PC-9 (cell line): ENCODE measurements at regions not wholly inside any gene's neighbourhood (a gene's known extent, or its start where the extent isn't known, plus 50 kb on each side); places are given as distances from the start of the nearest gene placed in this dataset.

Experiments used
- BruUV-seq: library from RNA; stranded (reverse); fragments of 400-500 nt; replicated peaks from 2 replicates; lab custom pipeline; 2021; lab: Mats Ljungman, UMichigan
- CTCF ChIA-PET: fragments of 300-600 bp; sonication (Branson Sonifier 250); formaldehyde crosslinking; loops from one replicate; lab custom pipeline; 2022; ENCODE audit warnings: antibody characterized with exemption; lab: Charles Lee
- POLR2A ChIA-PET: fragments of 300-600 bp; sonication (Branson Sonifier 250); formaldehyde crosslinking; loops from one replicate; lab custom pipeline; 2022; ENCODE audit warnings: antibody characterized with exemption; ENCODE audit not compliant: unreplicated experiment; lab: Charles Lee
- DNase-seq, 2 experiments: peaks; one replicate each; pipeline versions ENCODE4 v3.0.0 to v3.0.0-alpha.2; 2015 to 2022; ENCODE audit warnings: mixed read lengths in 1 of 2
- H2AFZ ChIP-seq: fragments of 200-600 bp; sonication (generic); 2 replicates; pipeline ENCODE4 v1.8.1; 2017; ENCODE audit warnings: antibody characterized with exemption
- H3F3A ChIP-seq: fragments of 200-600 bp; sonication (generic); 2 replicates; pipeline ENCODE4 v1.8.1; 2017; ENCODE audit warnings: antibody characterized with exemption, mild to moderate bottlenecking, low read depth; ENCODE audit not compliant: insufficient read depth
- H3K27ac ChIP-seq: fragments of 200-600 bp; sonication (generic); 2 replicates; pipeline ENCODE4 v1.6.1; 2016; ENCODE audit warnings: mixed run types
- H3K27me3 ChIP-seq: fragments of 200-600 bp; sonication (generic); 2 replicates; pipeline ENCODE4 v1.6.1; 2016; ENCODE audit warnings: low read depth, mixed run types; ENCODE audit not compliant: insufficient read depth
- H3K36me3 ChIP-seq: fragments of 200-600 bp; sonication (generic); 2 replicates; pipeline ENCODE4 v1.6.1; 2016; ENCODE audit warnings: low read depth, mixed run types
- H3K4me1 ChIP-seq: fragments of 200-600 bp; sonication (generic); replicated peaks from 2 replicates; pipeline ENCODE4 v1.6.1; 2016; ENCODE audit warnings: mixed run types; ENCODE audit not compliant: insufficient read depth
- H3K4me2 ChIP-seq: fragments of 200-600 bp; sonication (generic); 2 replicates; pipeline ENCODE4 v1.6.1; 2017; ENCODE audit warnings: mixed run types
- H3K4me3 ChIP-seq: fragments of 200-600 bp; sonication (generic); 2 replicates; pipeline ENCODE4 v1.6.1; 2016; ENCODE audit warnings: mixed run types
- H3K79me2 ChIP-seq: fragments of 200-600 bp; sonication (generic); 2 replicates; pipeline ENCODE4 v1.6.1; 2017; ENCODE audit warnings: low read depth, mixed run types
- H3K9me2 ChIP-seq: fragments of 200-600 bp; sonication (generic); 2 replicates; pipeline ENCODE4 v1.8.1; 2017; ENCODE audit warnings: mild to moderate bottlenecking; ENCODE audit not compliant: insufficient read depth
- H3K9me3 ChIP-seq: fragments of 200-600 bp; sonication (generic); 2 replicates; pipeline ENCODE4 v1.8.1; 2016; ENCODE audit warnings: low read depth; ENCODE audit not compliant: insufficient read depth
- H4K20me1 ChIP-seq: fragments of 200-600 bp; sonication (generic); 2 replicates; pipeline ENCODE4 v1.8.1; 2017; ENCODE audit not compliant: insufficient read depth
- EZH2 ChIP-seq: fragments of 200-600 bp; sonication (generic); IDR thresholded peaks from 2 replicates; pipeline ENCODE4 v1.8.0; 2017; ENCODE audit warnings: antibody characterized with exemption, low read depth
- intact Hi-C: fragments of 100-400 bp; cut with micrococcal nuclease; formaldehyde crosslinking; loops from one replicate; pipeline ENCODE4 v1.10.0; 2022; ENCODE audit not compliant: unreplicated experiment
- TF ChIP-seq, protein P1 (sequence below): fragments of 200-600 bp; sonication (generic); conservative IDR thresholded peaks from 2 replicates; pipeline ENCODE4 v1.6.1; 2017; ENCODE audit warnings: mixed run types, antibody characterized with exemption, mild to moderate bottlenecking, moderate library complexity

- Histone ChIP-seq H3K79me2 (no peaks in the 10 kb centered on the region), H3K27me3 (no peaks in the 10 kb centered on the region), H3K4me1 (no peaks in the 10 kb centered on the region), H3K9me3 (no peaks in the 10 kb centered on the region), H3K27ac (no peak overlapping the region), H2AFZ (no peak overlapping the region), H3K4me2 (no peak overlapping the region), H3K4me3 (no peak overlapping the region), H3K36me3 (no peaks in the 10 kb centered on the region), H3K9me2 (no peaks in the 10 kb centered on the region), H4K20me1 (no peaks in the 10 kb centered on the region), H3F3A (no peaks in the 10 kb centered on the region)
- no peak for DNase-seq
- TF ChIP-seq EZH2: no peak
- TF ChIP-seq, protein P1, sequence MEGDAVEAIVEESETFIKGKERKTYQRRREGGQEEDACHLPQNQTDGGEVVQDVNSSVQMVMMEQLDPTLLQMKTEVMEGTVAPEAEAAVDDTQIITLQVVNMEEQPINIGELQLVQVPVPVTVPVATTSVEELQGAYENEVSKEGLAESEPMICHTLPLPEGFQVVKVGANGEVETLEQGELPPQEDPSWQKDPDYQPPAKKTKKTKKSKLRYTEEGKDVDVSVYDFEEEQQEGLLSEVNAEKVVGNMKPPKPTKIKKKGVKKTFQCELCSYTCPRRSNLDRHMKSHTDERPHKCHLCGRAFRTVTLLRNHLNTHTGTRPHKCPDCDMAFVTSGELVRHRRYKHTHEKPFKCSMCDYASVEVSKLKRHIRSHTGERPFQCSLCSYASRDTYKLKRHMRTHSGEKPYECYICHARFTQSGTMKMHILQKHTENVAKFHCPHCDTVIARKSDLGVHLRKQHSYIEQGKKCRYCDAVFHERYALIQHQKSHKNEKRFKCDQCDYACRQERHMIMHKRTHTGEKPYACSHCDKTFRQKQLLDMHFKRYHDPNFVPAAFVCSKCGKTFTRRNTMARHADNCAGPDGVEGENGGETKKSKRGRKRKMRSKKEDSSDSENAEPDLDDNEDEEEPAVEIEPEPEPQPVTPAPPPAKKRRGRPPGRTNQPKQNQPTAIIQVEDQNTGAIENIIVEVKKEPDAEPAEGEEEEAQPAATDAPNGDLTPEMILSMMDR: no peak
- BruUV-seq: no TSS peak
- POLR2A ChIA-PET: no interaction called here
- CTCF ChIA-PET: no interaction called here
- intact Hi-C loops: no loop called here
These were observed 110.1 kb upstream of the GPBP1 start for GRCh38 chr5:57063773-57064172.

- Histone ChIP-seq H3K27ac (no peak overlapping the region), H3K4me1 (no peaks in the 10 kb centered on the region), H3K9me3 (peaks cover 10% of the 10 kb centered on the region), H3F3A (no peaks in the 10 kb centered on the region), H3K9me2 (no peaks in the 10 kb centered on the region), H3K4me2 (no peak overlapping the region), H3K36me3 (no peaks in the 10 kb centered on the region), H3K27me3 (no peaks in the 10 kb centered on the region), H3K4me3 (no peak overlapping the region), H2AFZ (no peak overlapping the region), H4K20me1 (no peaks in the 10 kb centered on the region), H3K79me2 (no peaks in the 10 kb centered on the region)
- intact Hi-C loops: no loop called here
- BruUV-seq: no TSS peak
- POLR2A ChIA-PET: no interaction called here
- TF ChIP-seq, protein P1: no peak
- TF ChIP-seq EZH2: no peak
- CTCF ChIA-PET: interaction anchor here (1.1 kb wide), 1 partner anchor 28 kb away, joined by 3 read pairs; no protein-coding TSS in a partner anchor
- DNase-seq: no peak
These were observed 106.8 kb upstream of the GPBP1 start for GRCh38 chr5:57066924-57067596.

GRCh38 chr5:57067597-57067924 is 106.3 kb upstream of the GPBP1 start:
- Histone ChIP-seq H3K27ac (no peak overlapping the region), H2AFZ (no peak overlapping the region)
- CTCF ChIA-PET: interaction anchor here (1.1 kb wide), 1 partner anchor 28 kb away, joined by 3 read pairs; no protein-coding TSS in a partner anchor

More at GRCh38 chr5:57067597-57067924, 106.3 kb upstream of the GPBP1 start:
- H3K27me3 ChIP-seq: no peaks in the 10 kb centered on the region
- intact Hi-C loops: no loop called here
- no peaks in the 10 kb centered on the region for H3K36me3 ChIP-seq
- no peaks in the 10 kb centered on the region for H3K79me2 ChIP-seq
- no peak overlapping the region for H3K4me3 ChIP-seq
- no peak overlapping the region for H3K4me2 ChIP-seq
- BruUV-seq: no TSS peak
- DNase-seq: no peak
- no peaks in the 10 kb centered on the region for H3K4me1 ChIP-seq
- H3F3A ChIP-seq: no peaks in the 10 kb centered on the region; the same call in 1 of the 2 replicates
- H4K20me1 ChIP-seq: no peaks in the 10 kb centered on the region
- POLR2A ChIA-PET: no interaction called here
- H3K9me3 ChIP-seq: peaks cover 10% of the 10 kb centered on the region
- TF ChIP-seq, protein P1: no peak
- no peak for TF ChIP-seq EZH2
- no peaks in the 10 kb centered on the region for H3K9me2 ChIP-seq
